ENCODE measurements at regions not wholly inside any gene's neighbourhood (a gene's known extent, or its start where the extent isn't known, plus 50 kb on each side); places are given as distances from the start of the nearest gene placed in this dataset.

DNA sequence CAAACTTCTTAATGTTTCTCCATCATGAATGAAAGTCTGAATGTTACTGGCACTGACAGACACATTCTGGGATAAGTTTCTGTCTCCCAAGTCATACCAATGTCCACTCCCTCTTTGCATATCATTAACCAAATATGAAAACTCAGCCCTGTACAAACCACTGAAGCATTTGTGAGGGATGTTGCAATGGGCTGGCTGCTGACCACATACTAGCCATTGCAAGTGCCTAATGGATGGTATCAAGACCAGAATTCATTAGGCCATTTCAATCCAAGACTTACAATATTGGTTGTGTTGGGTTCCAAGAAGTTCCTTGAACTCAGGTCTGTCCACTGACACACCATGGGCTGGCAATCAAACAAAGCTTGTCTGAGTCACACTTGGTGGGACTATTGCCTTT lies 73.8 kb downstream of the CBLN2 start:
- no peak for DNase-seq

- no peak for DNase-seq
These were observed 76.0 kb downstream of the CBLN2 start for GRCh38 chr18:72468021-72468710.

- DNase-seq, result no peak
These were observed 83.9 kb downstream of the CBLN2 start for GRCh38 chr18:72460210-72460680.

GRCh38 chr18:72458271-72458670 lies 85.9 kb downstream of the CBLN2 start:
- no peak for DNase-seq

DNA sequence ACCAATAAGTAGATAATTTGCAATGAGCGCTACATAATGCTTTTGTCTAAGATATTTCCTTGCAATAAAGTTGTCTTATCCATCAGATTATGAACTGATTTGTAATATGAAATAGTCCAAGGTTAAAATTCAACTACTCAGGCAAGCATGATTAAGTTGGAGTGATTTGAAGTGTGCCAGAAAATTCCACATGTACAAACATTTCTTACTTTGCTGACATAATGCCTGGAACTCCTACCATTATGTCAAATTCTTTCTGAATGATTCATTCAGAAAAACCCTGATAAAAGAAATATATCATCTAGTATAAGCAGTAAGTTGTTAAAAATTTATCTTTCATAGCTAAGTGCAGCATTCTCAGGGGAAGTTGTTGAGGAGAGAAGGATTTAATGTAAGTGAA lies 87.3 kb downstream of the CBLN2 start:
- no peak for DNase-seq

DNA sequence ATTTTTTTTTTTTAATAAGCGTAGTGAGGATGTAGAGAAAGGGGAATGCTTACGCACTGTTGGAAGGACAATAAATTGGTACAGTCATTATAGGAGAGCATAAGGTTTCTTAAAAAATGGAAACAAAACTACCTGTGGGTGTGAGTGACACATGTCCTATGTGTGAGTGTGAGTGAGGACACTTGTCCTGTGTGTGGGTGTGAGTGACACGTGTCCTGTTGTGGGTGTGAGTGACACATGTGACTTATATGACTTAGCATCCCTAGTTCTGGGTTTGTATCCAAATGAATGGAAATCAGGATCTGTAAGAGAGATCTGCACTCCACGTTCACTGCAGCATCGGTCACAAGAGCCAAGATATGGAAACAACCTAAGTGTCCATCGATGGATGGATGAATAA lies 91.8 kb downstream of the CBLN2 start:
- DNase-seq, result no peak

DNA sequence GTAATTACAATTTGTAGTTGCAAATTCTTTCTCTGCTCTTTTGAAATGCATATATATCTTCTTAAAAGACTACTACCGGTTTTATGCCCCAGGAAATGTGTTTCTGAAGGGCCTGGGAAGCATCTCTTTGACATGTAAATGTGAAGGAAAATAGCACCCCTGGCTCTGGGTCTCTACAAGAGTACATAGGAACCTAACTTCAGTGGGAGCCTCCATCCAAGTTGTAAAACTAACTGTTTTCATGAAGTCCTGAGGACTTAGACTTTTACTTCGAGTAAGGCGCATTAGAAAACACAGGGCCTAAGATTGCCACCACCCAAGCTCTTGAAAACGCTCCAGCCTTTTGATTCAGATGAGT lies 99.4 kb downstream of the CBLN2 start:
- DNase-seq, result no peak

GRCh38 chr18:72444111-72444797 lies 99.9 kb downstream of the CBLN2 start:
- DNase-seq, result no peak

- DNase-seq, result no peak
These were observed 107.7 kb downstream of the CBLN2 start for GRCh38 chr18:72436401-72436800.

DNA sequence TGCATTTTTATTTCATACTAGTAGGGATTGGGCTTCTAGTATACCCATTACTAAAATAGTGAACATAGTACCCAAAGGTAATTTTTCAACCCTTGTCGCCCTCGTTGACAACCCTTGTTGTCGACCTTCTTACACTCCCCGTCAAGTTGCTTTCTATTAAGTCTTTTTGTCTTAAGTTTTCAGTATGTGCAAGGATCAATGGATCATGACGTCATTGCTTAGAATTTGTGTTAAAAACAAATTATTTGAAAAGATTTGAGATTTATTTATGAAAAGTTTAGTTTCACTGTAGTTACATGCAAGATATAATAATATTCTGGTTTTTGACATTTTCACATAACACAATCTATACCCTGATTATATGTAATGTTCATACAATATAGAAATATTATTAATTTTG lies 110.4 kb downstream of the CBLN2 start:
- DNase-seq, result no peak

DNA sequence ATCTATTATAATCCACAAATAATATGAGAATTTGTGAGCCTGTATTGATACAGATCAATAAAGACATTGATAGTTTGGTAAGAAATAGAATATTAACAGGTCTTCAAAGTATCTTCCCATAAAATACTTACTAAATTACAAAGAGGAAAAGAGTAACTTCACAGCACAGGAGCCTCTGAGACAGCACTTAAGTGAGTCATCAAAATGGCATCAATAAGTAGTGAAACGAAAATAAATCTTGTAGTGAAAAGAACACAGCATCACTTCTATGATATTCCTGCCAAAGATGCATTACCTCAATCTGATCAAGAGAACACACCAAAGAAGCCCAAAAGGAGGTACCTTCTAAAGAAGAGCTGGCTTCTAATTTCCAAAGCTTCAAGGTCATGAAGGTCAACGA lies 116.4 kb downstream of the CBLN2 start:
- no peak for DNase-seq

DNA sequence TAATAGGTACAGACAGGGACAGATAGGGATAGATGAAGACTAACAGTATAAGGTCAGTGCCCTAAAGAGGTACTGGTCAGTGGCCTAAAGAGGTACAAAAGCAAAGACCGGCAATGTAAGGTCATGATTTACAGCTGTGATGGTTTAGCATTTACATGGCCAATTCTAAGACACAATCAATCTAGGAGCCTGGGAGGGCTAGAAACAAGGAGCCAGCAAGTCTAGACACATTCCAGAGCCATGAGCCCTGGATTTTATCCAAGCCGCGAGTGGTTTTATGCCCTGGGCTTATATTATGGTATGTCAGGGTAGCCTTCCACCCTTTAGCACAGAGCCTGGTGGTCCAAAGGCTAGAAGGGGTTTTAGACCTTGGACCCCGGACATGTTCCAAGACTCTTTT lies 124.2 kb downstream of the CBLN2 start:
- DNase-seq, result no peak

GRCh38 chr18:72412927-72413326 lies 131.2 kb downstream of the CBLN2 start:
- no peak for DNase-seq

DNA sequence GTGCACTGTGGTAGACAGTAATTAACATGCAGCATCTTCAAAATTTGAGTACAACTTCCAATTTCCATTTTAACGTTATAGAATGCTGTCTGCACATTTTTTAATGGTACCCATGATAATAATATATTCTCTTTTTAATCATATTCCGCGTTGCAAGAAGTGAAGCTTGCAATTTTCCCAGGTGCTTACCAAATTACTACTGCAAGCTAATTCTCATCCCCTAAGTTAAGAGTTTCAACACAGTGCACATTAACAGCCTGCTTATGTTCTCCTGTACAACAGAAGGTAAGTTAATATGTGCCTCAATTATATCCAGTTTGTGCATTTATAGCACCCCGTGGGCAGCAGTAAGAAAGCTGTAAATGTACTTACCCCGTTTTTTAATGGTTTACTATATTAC lies 132.9 kb downstream of the CBLN2 start:
- DNase-seq, result no peak

GRCh38 chr18:72410399-72410798 lies 133.7 kb downstream of the CBLN2 start:
- DNase-seq, result no peak

- no peak for DNase-seq
These were observed 134.2 kb downstream of the CBLN2 start for GRCh38 chr18:72409903-72410302.

GRCh38 chr18:72407048-72407447 lies 137.1 kb downstream of the CBLN2 start:
- DNase-seq, result no peak

GRCh38 chr18:72391951-72392350 lies 152.2 kb downstream of the CBLN2 start:
- DNase-seq, result no peak

DNA sequence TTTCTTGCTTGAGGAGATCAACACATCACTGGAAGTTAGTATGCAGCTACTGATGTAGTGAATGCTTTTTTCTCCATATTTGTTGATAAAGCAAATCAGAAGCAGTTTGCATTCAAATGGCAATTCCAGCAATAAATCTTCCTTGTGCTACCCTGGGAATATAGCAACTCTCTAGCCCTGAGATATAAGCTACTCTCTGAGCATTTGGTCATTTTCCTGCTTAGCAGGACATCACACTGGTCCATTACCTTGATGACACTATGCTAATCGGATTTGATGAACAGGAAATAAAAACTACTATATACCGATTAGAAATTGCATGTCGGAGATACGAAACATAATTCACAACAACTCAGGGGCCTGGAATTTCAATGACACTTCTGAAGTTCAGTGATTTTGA lies 152.7 kb downstream of the CBLN2 start:
- DNase-seq, result no peak

- no peak for DNase-seq
These were observed 166.1 kb downstream of the CBLN2 start for GRCh38 chr18:72378016-72378415.

GRCh38 chr18:72376256-72376655 lies 167.9 kb downstream of the CBLN2 start:
- DNase-seq, result no peak

GRCh38 chr18:72375618-72376017 lies 168.5 kb downstream of the CBLN2 start:
- DNase-seq, result no peak

DNA sequence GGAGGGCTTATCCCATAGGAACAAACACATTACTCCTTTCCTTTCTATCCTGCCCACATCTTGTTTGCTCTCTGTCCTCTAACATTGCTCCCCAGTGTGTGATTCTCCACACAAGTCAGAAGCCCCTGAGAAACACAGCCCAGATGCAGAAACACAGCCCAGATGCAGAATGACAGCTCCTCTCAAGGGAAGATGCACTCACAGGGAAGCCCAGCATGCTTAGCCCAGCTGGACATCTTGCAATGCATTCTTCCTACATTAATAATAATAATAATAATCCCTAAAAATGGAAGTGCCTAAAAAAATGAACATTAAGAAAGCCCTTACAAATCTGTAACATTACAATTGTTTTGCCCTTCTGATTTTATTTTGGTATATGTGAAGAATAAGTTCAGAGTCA lies 172.1 kb downstream of the CBLN2 start:
- DNase-seq, result no peak

DNA sequence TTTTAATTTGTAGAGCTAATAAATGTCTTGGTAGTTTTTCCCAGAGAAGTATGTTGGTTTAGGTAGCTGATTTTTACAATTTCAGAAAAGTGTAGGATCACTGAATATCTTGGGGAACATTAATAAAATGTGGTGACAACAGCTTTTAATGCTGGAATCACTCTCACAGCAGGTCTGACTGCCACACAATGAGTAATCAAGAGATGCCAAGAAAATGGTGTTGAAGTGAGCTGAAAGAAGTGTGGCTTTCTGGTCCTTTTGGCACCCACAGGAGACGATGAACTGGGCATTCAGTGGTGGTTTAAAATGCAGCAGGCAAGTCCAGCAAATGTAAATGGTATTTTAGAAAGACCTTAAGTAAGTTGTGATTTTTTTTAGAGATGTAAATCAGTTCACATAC lies 175.8 kb downstream of the CBLN2 start:
- DNase-seq, result no peak

- no peak for DNase-seq
These were observed 183.5 kb downstream of the CBLN2 start for GRCh38 chr18:72360634-72361033.

Data from CD4-positive, alpha-beta T cell treated with Interleukin-17A for 1 hour (primary cell).